Peyer's patch (tissue), 4 donors: ENCODE measurements at regions not wholly inside any gene's neighbourhood (a gene's known extent, or its start where the extent isn't known, plus 50 kb on each side); places are given as distances from the start of the nearest gene placed in this dataset.

ENCODE experiments used
- DNase-seq, 3 donors: peaks; one replicate each; pipeline ENCODE4 v3.0.0-alpha.2; 2017 to 2019
- H3K27ac ChIP-seq, 4 donors: fragments of 200-600 bp; sonication (generic); one replicate each; pipeline ENCODE4 v1.5.1; 2016 to 2019
- H3K27me3 ChIP-seq, 2 donors: fragments of 200-600 bp; sonication (generic); one replicate each; pipeline ENCODE4 v1.5.1; 2019
- H3K36me3 ChIP-seq, 3 donors: fragments of 200-600 bp; sonication (generic); one replicate each; pipeline ENCODE4 v1.5.1; 2016 to 2019
- H3K4me1 ChIP-seq, 4 donors: fragments of 200-600 bp; sonication (generic); one replicate each; pipeline ENCODE4 v1.5.1; 2016 to 2019
- H3K4me3 ChIP-seq, 4 donors: fragments of 200-600 bp; sonication (generic); 1 replicate in 3 of 4; 2 replicates in 1 of 4; pipeline ENCODE4 v1.5.1; 2016 to 2019; ENCODE audit warnings: mild to moderate bottlenecking in 1 of 4
- H3K9me3 ChIP-seq, 4 donors: fragments of 200-600 bp; sonication (generic); one replicate each; pipeline ENCODE4 v1.5.1; 2016 to 2019; ENCODE audit warnings: mild to moderate bottlenecking in 1 of 4
- POLR2A ChIP-seq, 2 donors: fragments of 450-650 bp; IDR thresholded peaks; one replicate each; pipeline ENCODE4 v1.5.1; 2017; ENCODE audit warnings: antibody characterized with exemption in 2 of 2, mild to moderate bottlenecking in 2 of 2, moderate library complexity in 2 of 2
- TF ChIP-seq, protein P1 (sequence below), 6 experiments: fragments of 450-650 bp in 4 of 6; fragments of 200-600 bp in 2 of 6; sonication (generic) in 1 of 6; IDR thresholded peaks; one replicate each; pipeline ENCODE4 v1.5.1; 2017 to 2019; ENCODE audit warnings: antibody characterized with exemption in 6 of 6, mild to moderate bottlenecking in 3 of 6, moderate library complexity in 1 of 6

DNA sequence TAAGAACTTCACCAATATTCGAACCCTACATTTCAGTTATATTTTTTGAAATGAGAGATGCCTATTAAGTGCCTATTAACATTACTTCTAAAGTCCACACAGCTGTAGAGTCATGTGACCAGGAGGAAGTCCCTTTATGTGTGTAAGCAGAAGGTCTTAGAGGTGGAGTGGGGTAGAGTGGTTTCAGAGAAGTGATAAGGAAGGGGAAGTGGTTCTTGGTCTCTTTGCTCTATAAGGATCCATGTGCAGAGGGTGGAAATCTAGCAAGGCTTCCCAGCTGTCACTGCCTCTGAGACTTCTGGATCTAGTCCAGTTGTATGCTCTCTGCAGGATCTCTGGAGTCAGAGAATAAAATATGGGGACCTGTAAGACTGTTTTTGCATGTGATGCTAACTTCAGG lies 673.9 kb downstream of the FLRT2 start:
- H3K27ac ChIP-seq = no peak overlapping the region
- DNase-seq = no peak
- H3K4me3 ChIP-seq = no peak overlapping the region
- no peaks in the 10 kb centered on the region for H3K4me1 ChIP-seq
- H3K36me3 ChIP-seq = no peaks in the 10 kb centered on the region
- H3K27me3 ChIP-seq = no peaks in the 10 kb centered on the region
- no peaks in the 10 kb centered on the region for H3K9me3 ChIP-seq
- TF ChIP-seq POLR2A (IDR thresholded peaks at IDR 0.05) = no peak
- TF ChIP-seq, protein P1, sequence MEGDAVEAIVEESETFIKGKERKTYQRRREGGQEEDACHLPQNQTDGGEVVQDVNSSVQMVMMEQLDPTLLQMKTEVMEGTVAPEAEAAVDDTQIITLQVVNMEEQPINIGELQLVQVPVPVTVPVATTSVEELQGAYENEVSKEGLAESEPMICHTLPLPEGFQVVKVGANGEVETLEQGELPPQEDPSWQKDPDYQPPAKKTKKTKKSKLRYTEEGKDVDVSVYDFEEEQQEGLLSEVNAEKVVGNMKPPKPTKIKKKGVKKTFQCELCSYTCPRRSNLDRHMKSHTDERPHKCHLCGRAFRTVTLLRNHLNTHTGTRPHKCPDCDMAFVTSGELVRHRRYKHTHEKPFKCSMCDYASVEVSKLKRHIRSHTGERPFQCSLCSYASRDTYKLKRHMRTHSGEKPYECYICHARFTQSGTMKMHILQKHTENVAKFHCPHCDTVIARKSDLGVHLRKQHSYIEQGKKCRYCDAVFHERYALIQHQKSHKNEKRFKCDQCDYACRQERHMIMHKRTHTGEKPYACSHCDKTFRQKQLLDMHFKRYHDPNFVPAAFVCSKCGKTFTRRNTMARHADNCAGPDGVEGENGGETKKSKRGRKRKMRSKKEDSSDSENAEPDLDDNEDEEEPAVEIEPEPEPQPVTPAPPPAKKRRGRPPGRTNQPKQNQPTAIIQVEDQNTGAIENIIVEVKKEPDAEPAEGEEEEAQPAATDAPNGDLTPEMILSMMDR (IDR thresholded peaks at IDR 0.05) = no peak

DNA sequence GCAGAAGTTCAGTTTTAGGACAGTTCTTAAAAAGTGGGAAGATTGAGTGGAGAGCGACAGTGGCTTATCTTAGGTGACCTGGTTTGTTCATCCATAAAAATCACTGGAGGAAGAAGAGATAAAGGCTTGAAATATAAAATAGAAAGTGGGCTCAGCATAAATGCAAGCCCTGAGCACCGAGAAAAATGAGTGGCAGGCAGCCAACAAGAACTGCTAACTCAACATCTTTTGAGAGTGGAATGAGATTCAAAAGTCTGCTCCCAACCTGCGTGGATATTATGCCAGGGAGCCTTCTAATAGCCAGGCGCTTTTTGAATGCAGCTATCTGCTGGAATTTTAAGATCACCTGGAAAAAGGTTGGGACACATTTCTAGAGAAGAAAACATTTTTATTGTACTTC lies 666.5 kb downstream of the FLRT2 start:
- TF ChIP-seq POLR2A (IDR thresholded peaks at IDR 0.05) = no peak
- TF ChIP-seq, protein P1 (IDR thresholded peaks at IDR 0.05) = no peak
- H3K27me3 ChIP-seq = no peaks in the 10 kb centered on the region
- DNase-seq = no peak

DNA sequence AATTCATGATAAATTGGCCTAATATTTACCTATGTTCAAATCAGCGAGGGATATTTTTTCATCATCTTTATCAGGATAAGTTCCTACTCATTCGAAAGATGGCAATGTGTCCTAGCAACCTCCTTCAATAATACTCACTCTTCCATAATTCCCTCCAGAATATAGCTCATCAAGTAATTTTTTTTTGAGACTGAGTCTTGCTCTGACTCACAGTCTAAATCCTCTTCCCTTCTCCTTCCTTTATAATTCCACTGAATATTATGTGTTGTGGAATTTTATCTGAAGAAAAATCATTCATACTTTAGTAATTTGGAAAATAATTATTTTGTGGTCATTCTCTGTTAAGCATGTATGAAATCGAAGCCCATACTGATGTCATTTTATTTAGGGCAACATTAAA lies 663.8 kb downstream of the FLRT2 start:
- Histone ChIP-seq H3K27me3 (no peaks in the 10 kb centered on the region), H3K27ac (no peak overlapping the region), H3K4me3 (no peak overlapping the region), H3K36me3 (no peaks in the 10 kb centered on the region), H3K9me3 (no peaks in the 10 kb centered on the region), H3K4me1 (no peaks in the 10 kb centered on the region)
- no peak for DNase-seq
- TF ChIP-seq POLR2A (IDR thresholded peaks at IDR 0.05) = no peak
- TF ChIP-seq, protein P1 (IDR thresholded peaks at IDR 0.05) = no peak

More for the DNA sequence above, 666.5 kb downstream of the FLRT2 start:
- no peak overlapping the region for H3K27ac ChIP-seq
- no peaks in the 10 kb centered on the region for H3K4me1 ChIP-seq
- H3K36me3 ChIP-seq = no peaks in the 10 kb centered on the region
- no peaks in the 10 kb centered on the region for H3K9me3 ChIP-seq
- H3K4me3 ChIP-seq = no peak overlapping the region

DNA sequence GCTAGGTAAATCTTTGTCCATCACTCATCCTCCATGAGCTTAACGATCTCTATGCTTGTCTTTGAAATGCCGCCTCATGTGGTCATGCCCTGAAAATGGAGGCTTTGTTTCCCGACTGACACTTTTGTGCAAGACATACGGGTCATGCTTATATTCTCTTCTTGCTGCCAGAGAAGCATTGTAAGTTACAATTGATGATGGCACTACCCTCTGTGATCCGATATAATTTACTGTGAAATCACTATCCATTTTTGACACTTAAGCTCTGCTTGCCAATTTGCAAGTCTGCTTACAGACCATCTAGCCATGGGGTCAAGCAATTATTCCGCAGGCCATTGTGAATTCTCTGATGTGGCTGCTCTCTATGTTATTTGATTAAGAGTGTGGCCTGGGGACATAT lies 650.0 kb downstream of the FLRT2 start:
- H3K9me3 ChIP-seq = no peaks in the 10 kb centered on the region
- no peak for DNase-seq
- H3K36me3 ChIP-seq = no peaks in the 10 kb centered on the region
- no peaks in the 10 kb centered on the region for H3K27me3 ChIP-seq
- H3K4me3 ChIP-seq = no peak overlapping the region
- TF ChIP-seq, protein P1 (IDR thresholded peaks at IDR 0.05) = no peak
- TF ChIP-seq POLR2A (IDR thresholded peaks at IDR 0.05) = no peak
- no peaks in the 10 kb centered on the region for H3K4me1 ChIP-seq
- H3K27ac ChIP-seq = no peak overlapping the region

DNA sequence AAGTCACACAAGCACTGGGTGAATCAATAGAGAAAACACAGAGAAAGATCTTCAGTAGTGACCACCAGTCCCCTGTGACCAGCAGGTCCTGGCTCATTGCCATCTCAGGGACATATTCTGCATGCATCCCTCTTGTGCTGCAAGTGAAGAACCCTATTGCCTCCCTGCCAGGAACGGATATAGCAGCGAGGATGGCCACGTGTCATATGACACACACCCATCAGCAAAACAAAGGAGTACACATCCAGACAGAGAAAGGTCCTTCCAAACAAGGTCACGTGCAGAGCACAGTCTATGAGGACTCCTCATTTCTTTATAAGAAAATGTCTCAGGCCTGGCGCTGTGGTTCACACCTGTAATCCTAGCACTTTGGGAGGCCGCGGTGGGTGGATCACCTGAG lies 638.4 kb downstream of the FLRT2 start:
- H3K27ac ChIP-seq = no peak overlapping the region
- no peaks in the 10 kb centered on the region for H3K4me1 ChIP-seq
- H3K4me3 ChIP-seq = no peak overlapping the region
- no peaks in the 10 kb centered on the region for H3K36me3 ChIP-seq
- TF ChIP-seq POLR2A (IDR thresholded peaks at IDR 0.05) = no peak
- TF ChIP-seq, protein P1 (IDR thresholded peaks at IDR 0.05) = no peak
- no peaks in the 10 kb centered on the region for H3K27me3 ChIP-seq
- DNase-seq = no peak
- H3K9me3 ChIP-seq = no peaks in the 10 kb centered on the region

DNA sequence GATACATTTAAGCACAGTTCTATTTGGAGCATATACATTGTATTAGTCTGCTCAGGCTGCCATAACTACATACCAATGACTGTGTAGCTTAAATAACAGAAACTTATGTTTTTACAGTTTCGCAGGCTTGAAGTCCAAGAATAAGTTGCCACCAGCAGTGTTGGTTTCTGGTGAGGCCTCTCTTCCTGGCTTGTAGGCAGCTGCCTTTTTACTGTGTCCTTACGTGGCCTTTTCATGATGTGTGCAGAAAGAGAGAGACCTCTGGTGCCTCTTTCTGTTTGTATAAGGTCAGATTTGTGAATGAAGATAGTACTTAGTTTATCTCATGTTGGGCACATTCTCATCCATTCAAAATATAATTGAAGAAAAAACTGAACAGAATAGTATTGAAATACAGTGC lies 636.6 kb downstream of the FLRT2 start:
- Histone ChIP-seq H3K9me3 (no peaks in the 10 kb centered on the region), H3K27me3 (no peaks in the 10 kb centered on the region), H3K4me1 (no peaks in the 10 kb centered on the region), H3K27ac (no peak overlapping the region), H3K4me3 (no peak overlapping the region), H3K36me3 (no peaks in the 10 kb centered on the region)
- TF ChIP-seq, protein P1 (IDR thresholded peaks at IDR 0.05) = no peak
- TF ChIP-seq POLR2A (IDR thresholded peaks at IDR 0.05) = no peak
- no peak for DNase-seq
